A549 (cell line): ENCODE measurements at regions not wholly inside any gene's neighbourhood (a gene's known extent, or its start where the extent isn't known, plus 50 kb on each side); places are given as distances from the start of the nearest gene placed in this dataset.
"Not testable (repeated sequence)": the region's sequence is repeated elsewhere in the genome, so short reads cannot be mapped to it uniquely, and the experiment has no call there.

ENCODE experiments used
- BHLHE40 ChIP-seq: IDR thresholded peaks from 2 replicates; pipeline ENCODE4 v1.6.1; 2012; ENCODE audit warnings: low read depth, low read length, inconsistent platforms
- EP300 ChIP-seq, 2 experiments: fragments of >200 bp; sonication (Bioruptor Twin); formaldehyde crosslinking; IDR thresholded peaks; 2 replicates in 1 of 2; 3 replicates in 1 of 2; pipeline ENCODE4 v1.6.1; 2016 to 2017
- SREBF2 ChIP-seq: fragments of 450-650 bp; IDR thresholded peaks from 2 replicates; pipeline ENCODE4 v1.6.1; 2014; ENCODE audit warnings: mild to moderate bottlenecking, moderate library complexity

DNA sequence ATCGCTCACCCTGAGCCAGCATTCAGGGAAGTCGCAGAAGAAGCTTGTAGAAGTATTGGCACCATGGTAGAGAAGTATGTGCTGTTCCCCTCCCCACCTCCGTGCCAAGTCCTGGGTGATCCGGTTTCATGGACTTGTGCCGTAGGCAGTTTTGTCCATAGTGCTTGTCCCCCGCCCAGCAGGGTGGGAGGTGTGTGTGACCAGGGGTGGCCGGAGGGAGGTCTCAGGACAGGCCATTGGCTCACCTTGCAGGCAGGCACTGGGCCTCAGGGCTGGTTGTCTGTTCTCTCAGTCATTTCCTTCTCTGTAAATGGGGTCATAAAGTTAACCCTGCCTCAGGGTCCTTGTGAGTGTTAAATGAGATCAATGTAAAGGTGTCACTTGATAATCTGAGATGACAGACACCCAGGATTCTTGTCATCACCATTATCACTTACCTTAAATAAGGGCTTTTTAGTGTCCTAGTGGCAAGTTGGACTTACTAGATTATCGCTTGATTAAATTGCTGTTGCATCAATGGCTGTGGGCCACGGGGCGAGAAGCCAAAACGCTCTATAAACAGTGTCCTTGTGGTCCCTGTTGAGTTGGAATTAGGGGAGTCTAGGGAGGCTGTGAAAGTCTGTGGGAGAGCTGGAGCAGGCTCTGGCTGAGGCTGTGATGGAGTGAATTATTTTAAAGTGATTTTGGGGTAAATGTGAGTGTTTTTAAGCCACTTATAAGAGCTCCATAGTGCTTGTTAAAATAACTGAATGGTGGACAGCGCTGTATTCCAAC lies 130.0 kb downstream of the MRPL57 start:
- TF ChIP-seq EP300 (IDR thresholded peaks at IDR 0.05); BHLHE40; SREBF2: not testable (repeated sequence)
